ENCODE measurements at regions not wholly inside any gene's neighbourhood (a gene's known extent, or its start where the extent isn't known, plus 50 kb on each side); places are given as distances from the start of the nearest gene placed in this dataset.

DNA sequence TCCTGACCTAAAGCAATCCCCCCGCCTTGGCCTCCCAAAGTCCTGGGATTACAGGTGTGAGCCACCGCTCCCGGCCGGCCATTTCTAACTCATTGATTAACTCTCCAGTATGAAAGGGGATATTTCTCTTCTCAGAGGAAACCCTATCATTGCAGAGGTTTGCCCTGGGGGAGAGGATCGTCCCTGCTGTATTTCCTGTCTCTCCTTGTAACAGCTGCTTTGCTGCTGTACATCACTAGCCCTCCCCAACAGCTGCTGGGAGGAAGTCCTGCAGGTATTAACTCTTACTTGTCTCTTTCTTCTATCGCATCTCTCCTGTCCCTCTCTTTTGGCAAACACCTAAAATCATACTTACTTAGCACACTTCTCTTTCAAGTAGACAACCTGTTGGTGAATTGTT, 219.0 kb upstream of the DSEL start:
- TF ChIP-seq, protein P1, sequence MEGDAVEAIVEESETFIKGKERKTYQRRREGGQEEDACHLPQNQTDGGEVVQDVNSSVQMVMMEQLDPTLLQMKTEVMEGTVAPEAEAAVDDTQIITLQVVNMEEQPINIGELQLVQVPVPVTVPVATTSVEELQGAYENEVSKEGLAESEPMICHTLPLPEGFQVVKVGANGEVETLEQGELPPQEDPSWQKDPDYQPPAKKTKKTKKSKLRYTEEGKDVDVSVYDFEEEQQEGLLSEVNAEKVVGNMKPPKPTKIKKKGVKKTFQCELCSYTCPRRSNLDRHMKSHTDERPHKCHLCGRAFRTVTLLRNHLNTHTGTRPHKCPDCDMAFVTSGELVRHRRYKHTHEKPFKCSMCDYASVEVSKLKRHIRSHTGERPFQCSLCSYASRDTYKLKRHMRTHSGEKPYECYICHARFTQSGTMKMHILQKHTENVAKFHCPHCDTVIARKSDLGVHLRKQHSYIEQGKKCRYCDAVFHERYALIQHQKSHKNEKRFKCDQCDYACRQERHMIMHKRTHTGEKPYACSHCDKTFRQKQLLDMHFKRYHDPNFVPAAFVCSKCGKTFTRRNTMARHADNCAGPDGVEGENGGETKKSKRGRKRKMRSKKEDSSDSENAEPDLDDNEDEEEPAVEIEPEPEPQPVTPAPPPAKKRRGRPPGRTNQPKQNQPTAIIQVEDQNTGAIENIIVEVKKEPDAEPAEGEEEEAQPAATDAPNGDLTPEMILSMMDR (conservative IDR thresholded peaks at IDR 0.05 in 1 of 2, IDR thresholded peaks at IDR 0.05 in 1 of 2; ENCODE audit: extremely low read depth in 1 of 2, insufficient read depth in 1 of 2, low read depth in 1 of 2, low read length in 2 of 2), result no peak
- no peak for TF ChIP-seq EZH2 (IDR thresholded peaks at IDR 0.05; ENCODE audit: borderline replicate concordance, low read length)

All from mammary epithelial cell (primary cell).